IMR-90 (cell line): ENCODE measurements at regions not wholly inside any gene's neighbourhood (a gene's known extent, or its start where the extent isn't known, plus 50 kb on each side); places are given as distances from the start of the nearest gene placed in this dataset.

Experiments
- CEBPB ChIP-seq: IDR thresholded peaks from 2 replicates; pipeline ENCODE4 v1.6.1; 2012; ENCODE audit warnings: low read depth, low read length, improper control_type of control experiment
- CTCF ChIP-seq: conservative IDR thresholded peaks from 2 replicates; pipeline ENCODE4 v1.5.1; 2012; ENCODE audit warnings: mild to moderate bottlenecking, low read depth, low read length, improper control_type of control experiment
- ELK1 ChIP-seq: fragments of 150-350 bp; IDR thresholded peaks from 2 replicates; pipeline ENCODE4 v1.6.1; 2016; ENCODE audit warnings: low read depth, mild to moderate bottlenecking, low read length, moderate library complexity, borderline replicate concordance
- MXI1 ChIP-seq: IDR thresholded peaks from 2 replicates; pipeline ENCODE4 v1.6.1; 2012; ENCODE audit warnings: low read depth, mild to moderate bottlenecking, low read length, moderate library complexity, borderline replicate concordance
- NFE2L2 ChIP-seq: fragments of 150-350 bp; IDR thresholded peaks from 2 replicates; pipeline ENCODE4 v1.6.1; 2016; ENCODE audit warnings: low read depth, mild to moderate bottlenecking, low read length
- POLR2A ChIP-seq: IDR thresholded peaks from 2 replicates; pipeline ENCODE4 v1.6.1; 2012; ENCODE audit warnings: mild to moderate bottlenecking, low read depth, low read length
- RAD21 ChIP-seq: IDR thresholded peaks from 2 replicates; pipeline ENCODE4 v1.6.1; 2012; ENCODE audit warnings: low read length, improper control_type of control experiment
- RFX5 ChIP-seq: IDR thresholded peaks from 2 replicates; pipeline ENCODE4 v1.8.0; 2012; ENCODE audit warnings: low read depth, mild to moderate bottlenecking, low read length, moderate library complexity

GRCh38 chr9:89808076-89808755 lies 203.4 kb downstream of the GADD45G start:
- TF ChIP-seq CEBPB (no peak), MXI1 (no peak), POLR2A (no peak), RAD21 (no peak), CTCF (no peak), RFX5 (no peak), ELK1 (no peak), NFE2L2 (no peak)
